Neural progenitor cell (in vitro differentiated cells): ENCODE measurements at regions not wholly inside any gene's neighbourhood (a gene's known extent, or its start where the extent isn't known, plus 50 kb on each side); places are given as distances from the start of the nearest gene placed in this dataset.

Source experiments
- CTCF ChIP-seq: fragments of 200-600 bp; sonication (generic); IDR thresholded peaks from 2 replicates; pipeline ENCODE4 v1.5.1; 2017; ENCODE audit warnings: antibody characterized with exemption, mild to moderate bottlenecking
- EZH2 ChIP-seq: fragments of 200-600 bp; sonication (generic); IDR thresholded peaks from 2 replicates; pipeline ENCODE4 v1.6.1; 2017; ENCODE audit warnings: antibody characterized with exemption, mild to moderate bottlenecking, moderate library complexity
- EZH2phosphoT487 ChIP-seq: fragments of 200-600 bp; sonication (generic); IDR thresholded peaks from 2 replicates; pipeline ENCODE4 v1.6.1; 2017; ENCODE audit warnings: antibody characterized with exemption

GRCh38 chr4:55186123-55186522 lies 60.7 kb upstream of the KDR start:
- TF ChIP-seq CTCF (peak; percentile 26), EZH2phosphoT487 (no peak), EZH2 (no peak)
